Prostate gland (tissue), 2 donors: ENCODE measurements at regions not wholly inside any gene's neighbourhood (a gene's known extent, or its start where the extent isn't known, plus 50 kb on each side); places are given as distances from the start of the nearest gene placed in this dataset.

Experiments used
- POLR2A ChIP-seq: fragments of 450-650 bp; IDR thresholded peaks from one replicate; pipeline ENCODE4 v1.6.1; 2016; ENCODE audit warnings: antibody characterized with exemption, mild to moderate bottlenecking
- TF ChIP-seq, protein P1 (sequence below), 4 experiments: fragments of 200-600 bp in 2 of 4; fragments of 450-650 bp in 2 of 4; sonication (generic) in 2 of 4; IDR thresholded peaks; 1 replicate in 3 of 4; 2 replicates in 1 of 4; pipeline ENCODE4 v1.5.1; 2016 to 2019; ENCODE audit warnings: antibody characterized with exemption in 4 of 4, mild to moderate bottlenecking in 2 of 4, moderate library complexity in 2 of 4

- TF ChIP-seq, protein P1, sequence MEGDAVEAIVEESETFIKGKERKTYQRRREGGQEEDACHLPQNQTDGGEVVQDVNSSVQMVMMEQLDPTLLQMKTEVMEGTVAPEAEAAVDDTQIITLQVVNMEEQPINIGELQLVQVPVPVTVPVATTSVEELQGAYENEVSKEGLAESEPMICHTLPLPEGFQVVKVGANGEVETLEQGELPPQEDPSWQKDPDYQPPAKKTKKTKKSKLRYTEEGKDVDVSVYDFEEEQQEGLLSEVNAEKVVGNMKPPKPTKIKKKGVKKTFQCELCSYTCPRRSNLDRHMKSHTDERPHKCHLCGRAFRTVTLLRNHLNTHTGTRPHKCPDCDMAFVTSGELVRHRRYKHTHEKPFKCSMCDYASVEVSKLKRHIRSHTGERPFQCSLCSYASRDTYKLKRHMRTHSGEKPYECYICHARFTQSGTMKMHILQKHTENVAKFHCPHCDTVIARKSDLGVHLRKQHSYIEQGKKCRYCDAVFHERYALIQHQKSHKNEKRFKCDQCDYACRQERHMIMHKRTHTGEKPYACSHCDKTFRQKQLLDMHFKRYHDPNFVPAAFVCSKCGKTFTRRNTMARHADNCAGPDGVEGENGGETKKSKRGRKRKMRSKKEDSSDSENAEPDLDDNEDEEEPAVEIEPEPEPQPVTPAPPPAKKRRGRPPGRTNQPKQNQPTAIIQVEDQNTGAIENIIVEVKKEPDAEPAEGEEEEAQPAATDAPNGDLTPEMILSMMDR (IDR thresholded peaks at IDR 0.05), result no peak
- TF ChIP-seq POLR2A, result no peak
These were observed 124.9 kb upstream of the TPK1 start for GRCh38 chr7:144960763-144961162.
